HCT116 (cell line): ENCODE measurements at regions not wholly inside any gene's neighbourhood (a gene's known extent, or its start where the extent isn't known, plus 50 kb on each side); places are given as distances from the start of the nearest gene placed in this dataset.

Experiments
- CTCF ChIP-seq, 3 experiments: fragments of 200-600 bp in 1 of 3; sonication (generic) in 1 of 3; IDR thresholded peaks in 2 of 3; conservative IDR thresholded peaks in 1 of 3; 2 replicates each; pipeline ENCODE4 v1.5.1; 2012 to 2017; ENCODE audit warnings: low read depth in 2 of 3, low read length in 2 of 3, antibody characterized with exemption in 1 of 3, borderline replicate concordance in 1 of 3, control low read depth in 1 of 3, mild to moderate bottlenecking in 1 of 3, mixed read lengths in 1 of 3, mixed run types in 1 of 3, moderate library complexity in 1 of 3; ENCODE audit not compliant: insufficient read depth in 1 of 3
- EGR1 ChIP-seq: IDR thresholded peaks from 2 replicates; pipeline ENCODE4 v1.6.1; 2012; ENCODE audit warnings: low read depth
- EZH2 ChIP-seq: fragments of 200-600 bp; sonication (generic); IDR thresholded peaks from 2 replicates; pipeline ENCODE4 v1.6.1; 2017; ENCODE audit warnings: antibody characterized with exemption, mixed run types
- EZH2phosphoT487 ChIP-seq: fragments of 200-600 bp; IDR thresholded peaks from 2 replicates; pipeline ENCODE4 v1.6.1; 2018; ENCODE audit warnings: antibody characterized with exemption, borderline replicate concordance
- FOSL1 ChIP-seq: IDR thresholded peaks from 2 replicates; pipeline ENCODE4 v1.6.1; 2012; ENCODE audit warnings: low read depth
- MAX ChIP-seq: IDR thresholded peaks from 2 replicates; pipeline ENCODE4 v1.6.1; 2012
- POLR2A ChIP-seq: IDR thresholded peaks from 2 replicates; pipeline ENCODE4 v1.7.0; 2011; ENCODE audit warnings: borderline replicate concordance; ENCODE audit not compliant: insufficient read depth, insufficient read length; ENCODE audit errors: extremely low read depth
- POLR2AphosphoS5 ChIP-seq: IDR thresholded peaks from 2 replicates; pipeline ENCODE4 v1.6.1; 2011; ENCODE audit warnings: mild to moderate bottlenecking, low read depth, low read length, moderate library complexity
- REST ChIP-seq: IDR thresholded peaks from 2 replicates; pipeline ENCODE4 v1.6.1; 2012; ENCODE audit warnings: low read depth
- TCF7L2 ChIP-seq: IDR thresholded peaks from 2 replicates; pipeline ENCODE4 v1.7.0; 2011; ENCODE audit warnings: borderline replicate concordance, inconsistent platforms; ENCODE audit not compliant: insufficient read depth, insufficient read length; ENCODE audit errors: extremely low read depth
- YY1 ChIP-seq: IDR thresholded peaks from 2 replicates; pipeline ENCODE4 v1.6.1; 2011; ENCODE audit warnings: low read length, low read depth, moderate library complexity, mild to moderate bottlenecking; ENCODE audit not compliant: insufficient replicate concordance; ENCODE audit errors: extremely low read depth
- ZBTB33 ChIP-seq: IDR thresholded peaks from 2 replicates; pipeline ENCODE4 v1.6.1; 2011; ENCODE audit warnings: mild to moderate bottlenecking, low read length, moderate library complexity; ENCODE audit not compliant: insufficient replicate concordance; ENCODE audit errors: extremely low read depth

GRCh38 chr22:26835023-26835422 lies 177.6 kb downstream of the MIAT start:
- TF ChIP-seq CTCF (IDR thresholded peaks at IDR 0.05 in 2 of 3, conservative IDR thresholded peaks at IDR 0.05 in 1 of 3; ENCODE audit: borderline replicate concordance in 1 of 3, insufficient read depth in 1 of 3, low read depth in 2 of 3, low read length in 2 of 3) (no peak), TCF7L2 (no peak), POLR2A (no peak), EGR1 (no peak), ZBTB33 (no peak), EZH2 (no peak), REST (no peak), MAX (no peak), POLR2AphosphoS5 (no peak), YY1 (no peak), FOSL1 (no peak), EZH2phosphoT487 (no peak)
